HepG2 (cell line): ENCODE measurements at regions not wholly inside any gene's neighbourhood (a gene's known extent, or its start where the extent isn't known, plus 50 kb on each side); places are given as distances from the start of the nearest gene placed in this dataset.

Experiments used
- E2F5 ChIP-seq: sonication (generic); formaldehyde crosslinking; conservative IDR thresholded peaks from 2 replicates; pipeline ENCODE4 v1.4.0; 2020; ENCODE audit warnings: missing genetic modification reagents
- EP300 ChIP-seq, 3 experiments: sonication (generic) in 1 of 3; formaldehyde crosslinking in 1 of 3; IDR thresholded peaks; 2 replicates each; pipeline versions ENCODE4 v1.5.1 to v1.6.1; 2011 to 2020; ENCODE audit warnings: low read depth in 2 of 3, low read length in 2 of 3, borderline replicate concordance in 1 of 3, improper control_type of control experiment in 1 of 3, mild to moderate bottlenecking in 1 of 3, missing genetic modification reagents in 1 of 3, moderate library complexity in 1 of 3
- GMEB2 ChIP-seq: IDR thresholded peaks from 2 replicates; pipeline ENCODE4 v1.6.1; 2016; ENCODE audit warnings: missing biosample characterization, missing genetic modification reagents, low read depth
- HNF1B ChIP-seq: sonication (generic); formaldehyde crosslinking; IDR thresholded peaks from 2 replicates; pipeline ENCODE4 v1.5.1; 2020; ENCODE audit warnings: mild to moderate bottlenecking, moderate library complexity, missing genetic modification reagents
- JUNB ChIP-seq: sonication (generic); formaldehyde crosslinking; IDR thresholded peaks from 2 replicates; pipeline ENCODE4 v1.8.0; 2022; ENCODE audit warnings: missing genetic modification reagents, mild to moderate bottlenecking, borderline replicate concordance
- MZF1 ChIP-seq: sonication (generic); formaldehyde crosslinking; IDR thresholded peaks from 2 replicates; pipeline ENCODE4 v1.8.1; 2023; ENCODE audit warnings: mild to moderate bottlenecking, missing genetic modification reagents, borderline replicate concordance
- ONECUT2 ChIP-seq: sonication (generic); formaldehyde crosslinking; IDR thresholded peaks from 2 replicates; pipeline ENCODE4 v1.4.0; 2020; ENCODE audit warnings: missing genetic modification reagents
- U2AF2 ChIP-seq: fragments of 200-400 bp; formaldehyde crosslinking; IDR thresholded peaks from 2 replicates; pipeline ENCODE4 v1.6.1; 2017; ENCODE audit warnings: low read depth, mild to moderate bottlenecking, low read length
- XBP1 ChIP-seq: sonication (generic); formaldehyde crosslinking; IDR thresholded peaks from 2 replicates; pipeline ENCODE4 v1.5.0; 2020; ENCODE audit warnings: missing genetic modification reagents
- ZBTB49 ChIP-seq: sonication (generic); formaldehyde crosslinking; IDR thresholded peaks from 2 replicates; pipeline ENCODE4 v1.4.0; 2020; ENCODE audit warnings: missing genetic modification reagents, borderline replicate concordance
- ZNF335 ChIP-seq: sonication (generic); formaldehyde crosslinking; IDR thresholded peaks from 2 replicates; pipeline ENCODE4 v1.4.0; 2020; ENCODE audit warnings: missing genetic modification reagents
- ZNF33B ChIP-seq: sonication (generic); formaldehyde crosslinking; IDR thresholded peaks from 2 replicates; pipeline ENCODE4 v1.5.1; 2020; ENCODE audit warnings: mild to moderate bottlenecking, missing genetic modification reagents
- ZNF460 ChIP-seq: sonication (generic); formaldehyde crosslinking; IDR thresholded peaks from 2 replicates; pipeline ENCODE4 v1.5.1; 2020; ENCODE audit warnings: missing genetic modification reagents, mild to moderate bottlenecking, borderline replicate concordance
- ZNF773 ChIP-seq: sonication (generic); formaldehyde crosslinking; IDR thresholded peaks from 2 replicates; pipeline ENCODE4 v1.4.0; 2020; ENCODE audit warnings: missing genetic modification reagents, borderline replicate concordance
- ZSCAN22 ChIP-seq: sonication (generic); formaldehyde crosslinking; IDR thresholded peaks from 2 replicates; pipeline ENCODE4 v1.4.0; 2020; ENCODE audit warnings: mild to moderate bottlenecking, missing genetic modification reagents
- ZSCAN5A ChIP-seq: sonication (generic); formaldehyde crosslinking; IDR thresholded peaks from 2 replicates; pipeline ENCODE4 v1.8.0; 2022; ENCODE audit warnings: mild to moderate bottlenecking, missing genetic modification reagents, borderline replicate concordance
- TF ChIP-seq, protein P1 (sequence below): sonication (generic); IDR thresholded peaks from 2 replicates; pipeline ENCODE4 v1.6.1; 2016; ENCODE audit warnings: low read depth, borderline replicate concordance

GRCh38 chr2:175461839-175462238, 280.3 kb upstream of the ATP5MC3 start (continued):
- TF ChIP-seq ZBTB49 (CRISPR knock-in tag) (no peak), U2AF2 (no peak), GMEB2 (CRISPR knock-in tag) (no peak), ZNF773 (no peak), ZNF33B (CRISPR knock-in tag) (no peak), XBP1 (CRISPR knock-in tag) (no peak), MZF1 (CRISPR knock-in tag) (no peak), EP300 (IDR thresholded peaks at IDR 0.05; ENCODE audit: low read depth in 2 of 2, low read length in 2 of 2) (0 out of 4 replicates have a peak, but pooled peaks of 1 of the 2 experiments have one; percentile 34), EP300 (CRISPR knock-in tag; IDR thresholded peaks at IDR 0.05; ENCODE audit: borderline replicate concordance) (peak; percentile 43; the same call in 1 of the 2 replicates), JUNB (no peak; the same call in 1 of the 2 replicates), E2F5 (no peak), ZSCAN22 (CRISPR knock-in tag) (no peak), ZNF335 (no peak), HNF1B (peak; percentile 54; the same call in 1 of the 2 replicates), ZNF460 (no peak; the same call in 1 of the 2 replicates), ONECUT2 (CRISPR knock-in tag) (no peak), ZSCAN5A (CRISPR knock-in tag) (no peak; the same call in 1 of the 2 replicates)
- TF ChIP-seq, protein P1, sequence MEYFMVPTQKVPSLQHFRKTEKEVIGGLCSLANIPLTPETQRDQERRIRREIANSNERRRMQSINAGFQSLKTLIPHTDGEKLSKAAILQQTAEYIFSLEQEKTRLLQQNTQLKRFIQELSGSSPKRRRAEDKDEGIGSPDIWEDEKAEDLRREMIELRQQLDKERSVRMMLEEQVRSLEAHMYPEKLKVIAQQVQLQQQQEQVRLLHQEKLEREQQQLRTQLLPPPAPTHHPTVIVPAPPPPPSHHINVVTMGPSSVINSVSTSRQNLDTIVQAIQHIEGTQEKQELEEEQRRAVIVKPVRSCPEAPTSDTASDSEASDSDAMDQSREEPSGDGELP = peak; percentile 30; the same call in 1 of the 2 replicates
